Heart right ventricle (tissue), 16 donors: ENCODE measurements at regions not wholly inside any gene's neighbourhood (a gene's known extent, or its start where the extent isn't known, plus 50 kb on each side); places are given as distances from the start of the nearest gene placed in this dataset.

Experiments
- ATAC-seq, 8 donors: fragments of 200-7000 bp; cut with Tn5 transposase; one replicate each; pipeline ENCODE4 v1.9.1; 2020; ENCODE audit warnings: mild to moderate bottlenecking in 8 of 8, moderate library complexity in 8 of 8, moderate number of reproducible peaks in 1 of 8
- DNase-seq, 2 donors: peaks; one replicate each; pipeline ENCODE4 v3.0.0-alpha.2; 2020
- H3K27ac ChIP-seq, 10 donors: fragments of 200-600 bp; sonication (generic) in 2 of 10; one replicate each; pipeline versions ENCODE4 v1.5.0 to v1.8.0; 2020 to 2022; ENCODE audit warnings: mild to moderate bottlenecking in 3 of 10
- H3K27me3 ChIP-seq, 7 donors: fragments of 200-600 bp; one replicate each; pipeline ENCODE4 v1.8.0; 2021 to 2022; ENCODE audit warnings: mild to moderate bottlenecking in 2 of 7
- H3K36me3 ChIP-seq, 9 donors: fragments of 200-600 bp; sonication (generic) in 1 of 9; one replicate each; pipeline versions ENCODE4 v1.5.0 to v1.8.0; 2020 to 2022; ENCODE audit warnings: mild to moderate bottlenecking in 2 of 9
- H3K4me1 ChIP-seq, 9 donors: fragments of 200-600 bp; sonication (generic) in 1 of 9; one replicate each; pipeline versions ENCODE4 v1.5.0 to v1.8.0; 2020 to 2022; ENCODE audit warnings: mild to moderate bottlenecking in 4 of 9
- H3K4me3 ChIP-seq, 10 donors: fragments of 200-600 bp; sonication (generic) in 2 of 10; one replicate each; pipeline versions ENCODE4 v1.5.0 to v1.8.0; 2020 to 2022; ENCODE audit warnings: mild to moderate bottlenecking in 7 of 10, moderate library complexity in 2 of 10
- H3K9me3 ChIP-seq, 11 donors: fragments of 200-600 bp in 10 of 11; sonication (generic) in 2 of 11; one replicate each; pipeline versions ENCODE4 v1.5.0 to v1.8.0; 2013 to 2022; ENCODE audit warnings: mild to moderate bottlenecking in 2 of 11, control low read depth in 1 of 11, moderate library complexity in 1 of 11
- WGBS, 2 donors: extraction: QIAGEN DNeasy Blood & Tissue Kit; methylation state at CpG; one replicate each; pipeline ENCODE4 v1.1.7; 2013; ENCODE audit warnings: inconsistent platforms in 1 of 2; 5-methylcytosine and 5-hydroxymethylcytosine counted together
- intact Hi-C, 10 donors: fragments of 100-400 bp; cut with DNase I; formaldehyde crosslinking; loops; one replicate each; pipeline versions ENCODE4 v1.11.1 to v1.14.2; 2022
- TF ChIP-seq, protein P1 (sequence below), 9 donors: fragments of 200-600 bp; sonication (generic) in 2 of 9; IDR thresholded peaks; one replicate each; pipeline versions ENCODE4 v1.5.0 to v1.8.0; 2021 to 2022; ENCODE audit warnings: antibody characterized with exemption in 9 of 9, mild to moderate bottlenecking in 5 of 9, moderate library complexity in 1 of 9
- donor health status: Arrhythmogenic right ventricular cardiomyopathy.
- donor health status: ischemic (EF 13 %, LVEDD 7.1; RV severe dilation, severe dysfunction).
- donor health status: healthy with polysubstance abuse.
- donor health status: DM: no; HTN: yes; CAD: no.
- donor health status: DM: no; HTN: no; CAD: no.
- donor health status: ischemic (EF 25% LVEDD 6.9; RV normal size, moderate dysfunction).
- donor health status: ischemic (EF 25% LVEDD 5.7; RV mildly dilated, moderate dysfunction).
- donor health status: healthy.
- donor health status: DM: yes; HTN: yes; CAD: no.
- donor health status: Ischemic cardiomyopathy.
- donor health status: ischemic (EF 35%, LVEDD 5.7; RV mildly dilated, moderate dysfunction).
- donor health status: nonischemic (EF 11% LVEDD 7.7; RV severe dilation, severe dysfunction).
- donor health status: DM: yes; HTN: yes; CAD: no.
- donor health status: PGD.
- donor health status: ischemic (EF 29% LVEDD 5.4; RV normal size, mild dysfunction).
- donor health status: nonischemic (EF 23%, LVEDD 6.1; RV moderate dilation, normal function).

- Histone ChIP-seq H3K36me3 (no peaks in the 10 kb centered on the region), H3K9me3 (peaks cover 0 to 4% (median 0%) of the 10 kb centered on the region in 11 donors), H3K4me1 (no peaks in the 10 kb centered on the region), H3K4me3 (no peak overlapping the region), H3K27me3 (peaks cover 0 to 13% (median 0%) of the 10 kb centered on the region in 7 donors), H3K27ac (no peak overlapping the region)
- TF ChIP-seq, protein P1, sequence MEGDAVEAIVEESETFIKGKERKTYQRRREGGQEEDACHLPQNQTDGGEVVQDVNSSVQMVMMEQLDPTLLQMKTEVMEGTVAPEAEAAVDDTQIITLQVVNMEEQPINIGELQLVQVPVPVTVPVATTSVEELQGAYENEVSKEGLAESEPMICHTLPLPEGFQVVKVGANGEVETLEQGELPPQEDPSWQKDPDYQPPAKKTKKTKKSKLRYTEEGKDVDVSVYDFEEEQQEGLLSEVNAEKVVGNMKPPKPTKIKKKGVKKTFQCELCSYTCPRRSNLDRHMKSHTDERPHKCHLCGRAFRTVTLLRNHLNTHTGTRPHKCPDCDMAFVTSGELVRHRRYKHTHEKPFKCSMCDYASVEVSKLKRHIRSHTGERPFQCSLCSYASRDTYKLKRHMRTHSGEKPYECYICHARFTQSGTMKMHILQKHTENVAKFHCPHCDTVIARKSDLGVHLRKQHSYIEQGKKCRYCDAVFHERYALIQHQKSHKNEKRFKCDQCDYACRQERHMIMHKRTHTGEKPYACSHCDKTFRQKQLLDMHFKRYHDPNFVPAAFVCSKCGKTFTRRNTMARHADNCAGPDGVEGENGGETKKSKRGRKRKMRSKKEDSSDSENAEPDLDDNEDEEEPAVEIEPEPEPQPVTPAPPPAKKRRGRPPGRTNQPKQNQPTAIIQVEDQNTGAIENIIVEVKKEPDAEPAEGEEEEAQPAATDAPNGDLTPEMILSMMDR (IDR thresholded peaks at IDR 0.05), result no peak
- ATAC-seq (no peak), DNase-seq (no peak)
- intact Hi-C loops, result no loop called here
- 93 to 94% methylated on average over 1 of the region's 1 CpG for WGBS, 2 donors
Measured at GRCh38 chr16:51869176-51869575, 677.8 kb downstream of the TOX3 start.

GRCh38 chr16:51868631-51869030 lies 678.3 kb downstream of the TOX3 start:
- H3K27ac ChIP-seq, result no peak overlapping the region
- no peaks in the 10 kb centered on the region for H3K4me1 ChIP-seq
- peaks cover 0 to 13% (median 0%) of the 10 kb centered on the region in 7 donors for H3K27me3 ChIP-seq
- no peaks in the 10 kb centered on the region for H3K36me3 ChIP-seq
- no peak overlapping the region for H3K4me3 ChIP-seq
- TF ChIP-seq, protein P1 (IDR thresholded peaks at IDR 0.05), result no peak
- no peak for DNase-seq
- ATAC-seq, result no peak
- H3K9me3 ChIP-seq, result peaks cover 0 to 3% (median 0%) of the 10 kb centered on the region in 11 donors
- intact Hi-C loops, result no loop called here
- WGBS, 2 donors, result 87 to 91% methylated on average over 2 of the region's 2 CpGs

DNA sequence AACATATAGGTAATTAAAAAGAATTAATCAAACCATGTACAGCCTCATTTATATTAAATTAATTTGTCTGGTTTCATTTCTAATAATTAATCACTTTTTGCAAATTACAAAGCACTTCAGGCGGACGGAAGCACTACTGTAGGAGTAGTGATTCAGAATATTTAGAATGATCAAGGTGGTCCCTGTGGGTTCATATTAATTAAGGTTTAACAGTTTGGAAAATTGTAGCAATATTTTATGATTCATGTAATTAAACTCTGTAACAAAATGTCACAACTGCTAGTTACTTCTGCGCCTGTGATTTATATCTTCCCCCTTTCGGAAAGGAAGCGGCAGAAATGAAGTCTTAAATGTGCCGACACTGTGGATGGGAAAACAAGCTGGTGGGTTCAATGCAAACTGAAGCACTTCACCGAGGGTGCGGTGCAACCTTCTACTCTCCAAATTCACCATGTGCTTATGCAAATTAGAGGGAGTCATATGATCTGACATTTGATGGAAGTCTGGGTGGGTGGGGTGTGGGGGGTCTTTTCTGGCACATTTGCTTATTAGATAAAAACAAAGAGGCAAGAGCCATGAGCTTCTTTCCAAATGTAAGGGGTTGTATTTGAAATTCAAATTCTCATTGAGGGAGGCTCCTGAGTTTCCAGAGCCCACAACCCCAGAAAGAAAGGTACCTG lies 679.4 kb downstream of the TOX3 start:
- Histone ChIP-seq H3K9me3 (no peaks in the 10 kb centered on the region), H3K4me1 (no peaks in the 10 kb centered on the region), H3K27ac (no peak overlapping the region), H3K36me3 (no peaks in the 10 kb centered on the region), H3K4me3 (no peak overlapping the region), H3K27me3 (peaks cover 0 to 13% (median 0%) of the 10 kb centered on the region in 7 donors)
- TF ChIP-seq, protein P1 (IDR thresholded peaks at IDR 0.05), result no peak
- intact Hi-C loops, result no loop called here
- WGBS, 2 donors, result 87 to 88% methylated on average over 8 of the region's 8 CpGs
- DNase-seq (no peak), ATAC-seq (no peak)

- peaks cover 0 to 13% (median 0%) of the 10 kb centered on the region in 7 donors for H3K27me3 ChIP-seq
- intact Hi-C loops, result no loop called here
- 78 to 84% methylated on average over 1 of the region's 1 CpG for WGBS, 2 donors
- TF ChIP-seq, protein P1 (IDR thresholded peaks at IDR 0.05), result no peak
- no peak overlapping the region for H3K27ac ChIP-seq
- no peaks in the 10 kb centered on the region for H3K4me1 ChIP-seq
- DNase-seq (no peak), ATAC-seq (no peak)
- no peaks in the 10 kb centered on the region for H3K9me3 ChIP-seq
- H3K4me3 ChIP-seq, result no peak overlapping the region
- H3K36me3 ChIP-seq, result no peaks in the 10 kb centered on the region
Measured at GRCh38 chr16:51864575-51864974, 682.4 kb downstream of the TOX3 start.
